Skeletal muscle satellite cell (primary cell): ENCODE measurements at regions not wholly inside any gene's neighbourhood (a gene's known extent, or its start where the extent isn't known, plus 50 kb on each side); places are given as distances from the start of the nearest gene placed in this dataset.

Source experiments
- H3K27me3 ChIP-seq: 2 replicates; pipeline ENCODE4 v1.7.0; 2013; ENCODE audit warnings: low read length; ENCODE audit not compliant: control insufficient read depth, insufficient read depth
- H3K36me3 ChIP-seq: 2 replicates; pipeline ENCODE4 v1.7.0; 2013; ENCODE audit warnings: mild to moderate bottlenecking, control low read depth, low read length; ENCODE audit not compliant: insufficient read depth
- H3K4me1 ChIP-seq: 2 replicates; pipeline ENCODE4 v1.7.0; 2013; ENCODE audit warnings: low read length; ENCODE audit not compliant: control insufficient read depth, insufficient read depth
- H3K4me2 ChIP-seq: 2 replicates; pipeline ENCODE4 v1.7.0; 2013; ENCODE audit warnings: mild to moderate bottlenecking, low read length
- H3K4me3 ChIP-seq: 2 replicates; pipeline ENCODE4 v1.7.0; 2013; ENCODE audit warnings: low read length
- H3K9ac ChIP-seq: 2 replicates; pipeline ENCODE4 v1.7.0; 2013; ENCODE audit warnings: mild to moderate bottlenecking, low read depth, low read length, moderate library complexity
- H3K9me3 ChIP-seq: replicated peaks from 2 replicates; pipeline ENCODE4 v1.7.0; 2013; ENCODE audit warnings: mild to moderate bottlenecking, control low read depth, low read length

GRCh38 chr5:93122446-93122845, 458.6 kb downstream of the NR2F1-AS1 start:
- H3K4me1 ChIP-seq, result peaks cover 24% of the 10 kb centered on the region
- H3K36me3 ChIP-seq, result no peaks in the 10 kb centered on the region

GRCh38 chr5:93120771-93121170, 460.2 kb downstream of the NR2F1-AS1 start:
- Histone ChIP-seq H3K4me2 (no peak overlapping the region), H3K36me3 (no peaks in the 10 kb centered on the region), H3K27me3 (no peaks in the 10 kb centered on the region), H3K9ac (no peak overlapping the region), H3K9me3 (no peaks in the 10 kb centered on the region), H3K4me1 (peaks cover 17% of the 10 kb centered on the region), H3K4me3 (no peak overlapping the region)

More at GRCh38 chr5:93122446-93122845, 458.6 kb downstream of the NR2F1-AS1 start:
- no peaks in the 10 kb centered on the region for H3K27me3 ChIP-seq
- no peak overlapping the region for H3K4me2 ChIP-seq
- no peak overlapping the region for H3K9ac ChIP-seq
- no peak overlapping the region for H3K4me3 ChIP-seq
- H3K9me3 ChIP-seq, result no peaks in the 10 kb centered on the region

DNA sequence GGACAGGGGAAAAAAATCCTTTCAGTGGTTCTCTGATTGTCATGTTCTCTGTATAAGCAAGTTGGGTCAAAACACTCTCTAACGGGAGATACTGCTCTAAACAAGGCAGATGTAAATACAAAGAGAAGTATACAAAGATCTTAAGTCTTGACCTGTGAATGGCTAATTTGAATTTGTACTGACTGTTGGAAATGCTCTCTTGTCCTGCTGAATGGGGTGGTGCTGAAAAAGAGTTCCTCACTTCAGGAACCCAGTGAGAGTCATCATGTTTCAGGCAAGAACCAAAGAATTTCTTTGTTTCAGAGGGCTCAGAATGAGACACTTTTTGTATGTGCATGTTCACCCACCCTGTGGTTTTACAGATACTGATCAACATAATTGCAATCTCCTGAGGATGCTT, 461.0 kb downstream of the NR2F1-AS1 start:
- Histone ChIP-seq H3K36me3 (no peaks in the 10 kb centered on the region), H3K4me2 (no peak overlapping the region), H3K9ac (no peak overlapping the region), H3K4me3 (no peak overlapping the region), H3K9me3 (no peaks in the 10 kb centered on the region), H3K27me3 (no peaks in the 10 kb centered on the region), H3K4me1 (peaks cover 17% of the 10 kb centered on the region)

- Histone ChIP-seq H3K27me3 (no peaks in the 10 kb centered on the region), H3K4me1 (peaks cover 17% of the 10 kb centered on the region), H3K9me3 (no peaks in the 10 kb centered on the region), H3K4me3 (no peak overlapping the region), H3K9ac (peak overlapping the region; percentile 16), H3K36me3 (no peaks in the 10 kb centered on the region), H3K4me2 (no peak overlapping the region)
Measured at GRCh38 chr5:93117751-93118531, 463.1 kb downstream of the NR2F1-AS1 start.

GRCh38 chr5:93107805-93108520, 473.1 kb downstream of the NR2F1-AS1 start:
- Histone ChIP-seq H3K4me1 (no peaks in the 10 kb centered on the region), H3K4me2 (no peak overlapping the region), H3K4me3 (no peak overlapping the region)

GRCh38 chr5:93107141-93107540, 473.9 kb downstream of the NR2F1-AS1 start:
- no peak overlapping the region for H3K4me3 ChIP-seq
- no peak overlapping the region for H3K4me2 ChIP-seq
- no peak overlapping the region for H3K9ac ChIP-seq
- H3K9me3 ChIP-seq, result no peaks in the 10 kb centered on the region
- H3K27me3 ChIP-seq, result no peaks in the 10 kb centered on the region
- no peaks in the 10 kb centered on the region for H3K4me1 ChIP-seq
- H3K36me3 ChIP-seq, result no peaks in the 10 kb centered on the region

More at GRCh38 chr5:93107805-93108520, 473.1 kb downstream of the NR2F1-AS1 start:
- Histone ChIP-seq H3K9me3 (no peaks in the 10 kb centered on the region), H3K36me3 (no peaks in the 10 kb centered on the region), H3K9ac (no peak overlapping the region), H3K27me3 (no peaks in the 10 kb centered on the region)

DNA sequence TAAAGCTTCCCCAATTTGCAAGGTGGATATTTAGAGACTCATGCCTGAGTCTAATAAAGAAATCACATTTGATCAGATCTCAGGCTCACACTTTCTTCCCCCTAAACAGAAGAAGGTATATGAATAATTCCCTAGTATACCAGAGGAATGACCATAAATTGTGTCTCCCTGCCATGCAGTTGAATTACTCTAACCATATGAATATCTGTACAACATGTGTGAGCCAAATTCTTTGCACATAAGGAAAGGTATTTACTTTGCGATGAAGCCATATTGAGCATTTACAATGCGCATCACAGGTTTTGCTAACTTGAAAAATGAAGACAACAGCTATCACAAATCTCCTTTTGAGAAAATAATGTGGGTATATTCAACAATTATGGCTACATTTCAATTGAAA, 479.4 kb downstream of the NR2F1-AS1 start:
- Histone ChIP-seq H3K27me3 (no peaks in the 10 kb centered on the region), H3K36me3 (no peaks in the 10 kb centered on the region), H3K9me3 (no peaks in the 10 kb centered on the region), H3K4me2 (no peak overlapping the region), H3K9ac (no peak overlapping the region), H3K4me3 (no peak overlapping the region), H3K4me1 (peaks cover 17% of the 10 kb centered on the region)

- Histone ChIP-seq H3K27me3 (no peaks in the 10 kb centered on the region), H3K36me3 (no peaks in the 10 kb centered on the region), H3K9me3 (no peaks in the 10 kb centered on the region), H3K9ac (no peak overlapping the region), H3K4me3 (no peak overlapping the region), H3K4me2 (no peak overlapping the region), H3K4me1 (peaks cover 17% of the 10 kb centered on the region)
Measured at GRCh38 chr5:93100976-93101375, 480.0 kb downstream of the NR2F1-AS1 start.

- Histone ChIP-seq H3K4me3 (no peak overlapping the region), H3K9ac (no peak overlapping the region), H3K36me3 (no peaks in the 10 kb centered on the region), H3K4me1 (peaks cover 17% of the 10 kb centered on the region), H3K9me3 (no peaks in the 10 kb centered on the region), H3K4me2 (no peak overlapping the region), H3K27me3 (no peaks in the 10 kb centered on the region)
Measured at GRCh38 chr5:93100428-93100827, 480.6 kb downstream of the NR2F1-AS1 start.

DNA sequence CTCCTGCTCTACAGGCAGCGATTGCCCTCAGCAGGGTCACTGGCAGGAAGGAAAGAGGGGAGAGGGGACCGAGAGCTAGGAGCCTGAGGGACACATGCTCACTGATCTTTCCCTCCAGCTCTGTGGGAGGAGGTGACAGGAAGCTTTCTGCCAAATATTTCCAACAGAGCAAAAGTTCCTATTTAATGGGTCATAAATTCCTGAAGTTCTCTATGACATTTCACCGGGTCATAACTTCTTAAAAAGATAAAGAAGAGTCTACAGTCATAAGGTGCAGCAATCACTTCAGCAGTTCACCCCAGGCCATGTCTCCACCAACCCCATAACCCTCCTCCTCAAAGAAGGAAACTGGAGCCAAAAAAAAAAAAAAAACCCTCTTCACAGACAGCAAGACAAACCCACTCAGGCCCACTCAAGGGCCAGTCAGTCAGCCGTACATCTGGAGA, 481.1 kb downstream of the NR2F1-AS1 start:
- Histone ChIP-seq H3K36me3 (no peaks in the 10 kb centered on the region), H3K4me1 (peaks cover 17% of the 10 kb centered on the region), H3K9me3 (no peaks in the 10 kb centered on the region), H3K9ac (no peak overlapping the region), H3K4me2 (no peak overlapping the region), H3K27me3 (no peaks in the 10 kb centered on the region), H3K4me3 (no peak overlapping the region)

DNA sequence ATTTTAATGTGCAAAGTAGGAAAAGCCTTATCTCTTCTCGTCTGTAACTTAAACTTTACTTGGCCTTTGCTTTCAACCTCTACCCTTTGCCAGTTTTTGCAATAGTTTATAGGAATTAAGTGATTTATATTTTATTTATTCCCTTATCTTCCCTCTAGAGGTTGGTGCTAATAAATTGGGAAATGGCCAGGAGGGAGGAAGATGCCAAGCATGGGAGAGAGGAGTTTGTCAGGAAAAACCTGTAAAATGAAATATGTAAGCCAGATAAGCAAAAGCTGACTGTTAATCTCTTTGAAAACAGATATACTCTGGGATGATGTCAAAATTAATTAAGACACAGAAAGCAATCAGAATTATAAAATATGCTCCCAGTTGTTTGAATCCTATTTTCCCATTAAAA, 484.5 kb downstream of the NR2F1-AS1 start:
- Histone ChIP-seq H3K27me3 (no peaks in the 10 kb centered on the region), H3K9ac (no peak overlapping the region), H3K9me3 (no peaks in the 10 kb centered on the region), H3K4me2 (no peak overlapping the region), H3K36me3 (no peaks in the 10 kb centered on the region), H3K4me3 (no peak overlapping the region), H3K4me1 (peaks cover 33% of the 10 kb centered on the region)
